Psoas muscle (tissue), 7 donors: ENCODE measurements at regions not wholly inside any gene's neighbourhood (a gene's known extent, or its start where the extent isn't known, plus 50 kb on each side); places are given as distances from the start of the nearest gene placed in this dataset.
"Not testable (repeated sequence)": the region's sequence is repeated elsewhere in the genome, so short reads cannot be mapped to it uniquely, and the experiment has no call there.

Source experiments
- ATAC-seq, 4 donors: fragments of 200-7000 bp; cut with Tn5 transposase; one replicate each; pipeline ENCODE4 v1.9.1; 2020; ENCODE audit warnings: moderate library complexity in 3 of 4, mild to moderate bottlenecking in 2 of 4
- DNase-seq, 2 donors: peaks; one replicate each; pipeline ENCODE4 v3.0.0-alpha.2; 2020
- H3K27ac ChIP-seq: fragments of 200-600 bp; one replicate; pipeline ENCODE4 v1.8.0; 2022
- H3K27me3 ChIP-seq, 3 donors: fragments of 200-600 bp in 1 of 3; one replicate each; pipeline versions ENCODE4 v1.6.1 to v1.8.0; 2013 to 2022; ENCODE audit warnings: low read length in 2 of 3, mild to moderate bottlenecking in 2 of 3, moderate library complexity in 1 of 3; ENCODE audit not compliant: insufficient read depth in 3 of 3
- H3K36me3 ChIP-seq, 2 donors: fragments of 200-600 bp in 1 of 2; one replicate each; pipeline versions ENCODE4 v1.6.1 to v1.8.0; 2013 to 2022; ENCODE audit warnings: low read depth in 1 of 2, mild to moderate bottlenecking in 1 of 2, moderate library complexity in 1 of 2; ENCODE audit not compliant: insufficient read depth in 1 of 2
- H3K4me1 ChIP-seq: fragments of 200-600 bp; one replicate; pipeline ENCODE4 v1.8.0; 2022
- H3K4me3 ChIP-seq: fragments of 200-600 bp; one replicate; pipeline ENCODE4 v1.8.0; 2022; ENCODE audit warnings: mild to moderate bottlenecking
- H3K9me3 ChIP-seq: fragments of 200-600 bp; one replicate; pipeline ENCODE4 v1.8.0; 2022
- WGBS, 3 donors: extraction: QIAGEN DNeasy Blood & Tissue Kit; methylation state at CpG; one replicate each; pipeline versions ENCODE4 v1.1.6 to v1.1.7; 2013; 5-methylcytosine and 5-hydroxymethylcytosine counted together
- intact Hi-C, 2 donors: fragments of 100-400 bp; cut with DNase I; formaldehyde crosslinking; loops; one replicate each; pipeline versions ENCODE4 v1.11.0 to v1.14.2; 2022
- TF ChIP-seq, protein P1 (sequence below): fragments of 200-600 bp; IDR thresholded peaks from one replicate; pipeline ENCODE4 v1.8.0; 2022; ENCODE audit warnings: antibody characterized with exemption
- donor health status: healthy with polysubstance abuse.
- donor health status: DM: no; HTN: no; CAD: no; lungs with moderate emphysema.
- donor health status: Bipolar disorder and iron deficiency.
- donor health status: healthy.
- donor health status: DM: yes; HTN: yes; CAD: no.
- donor health status: DM: no; HTN: no; CAD: no.
- donor health status: DM: yes; HTN: yes; CAD: no.

DNA sequence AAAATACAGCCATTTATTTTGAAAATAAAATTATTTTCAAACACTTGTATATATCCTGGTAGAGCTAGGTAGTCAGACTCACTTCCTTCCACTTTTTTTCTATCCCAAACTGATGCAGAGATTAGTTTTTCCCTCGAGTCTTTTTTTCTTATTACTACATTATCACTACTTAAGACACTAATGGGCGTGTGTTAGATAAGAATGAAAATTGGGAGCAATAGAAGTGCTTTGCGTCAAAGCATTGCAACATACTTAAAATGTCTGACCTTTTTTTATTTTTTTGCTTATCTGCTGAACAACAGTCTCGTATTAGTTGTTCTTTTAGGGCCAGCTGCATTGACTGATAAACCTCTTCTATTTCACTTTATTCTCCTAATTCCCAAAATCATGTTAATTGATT lies 1278.7 kb downstream of the CDH12 start:
- intact Hi-C loops = no loop called here
- Histone ChIP-seq H3K4me3 (no peak overlapping the region), H3K27me3 (no peaks in the 10 kb centered on the region), H3K27ac (no peak overlapping the region), H3K4me1 (no peaks in the 10 kb centered on the region), H3K36me3 (no peaks in the 10 kb centered on the region), H3K9me3 (no peaks in the 10 kb centered on the region)
- no peak for DNase-seq
- ATAC-seq = no peak
- 32 to 44% (median 39%) methylated on average over 4 of the region's 4 CpGs for WGBS, 3 donors
- TF ChIP-seq, protein P1, sequence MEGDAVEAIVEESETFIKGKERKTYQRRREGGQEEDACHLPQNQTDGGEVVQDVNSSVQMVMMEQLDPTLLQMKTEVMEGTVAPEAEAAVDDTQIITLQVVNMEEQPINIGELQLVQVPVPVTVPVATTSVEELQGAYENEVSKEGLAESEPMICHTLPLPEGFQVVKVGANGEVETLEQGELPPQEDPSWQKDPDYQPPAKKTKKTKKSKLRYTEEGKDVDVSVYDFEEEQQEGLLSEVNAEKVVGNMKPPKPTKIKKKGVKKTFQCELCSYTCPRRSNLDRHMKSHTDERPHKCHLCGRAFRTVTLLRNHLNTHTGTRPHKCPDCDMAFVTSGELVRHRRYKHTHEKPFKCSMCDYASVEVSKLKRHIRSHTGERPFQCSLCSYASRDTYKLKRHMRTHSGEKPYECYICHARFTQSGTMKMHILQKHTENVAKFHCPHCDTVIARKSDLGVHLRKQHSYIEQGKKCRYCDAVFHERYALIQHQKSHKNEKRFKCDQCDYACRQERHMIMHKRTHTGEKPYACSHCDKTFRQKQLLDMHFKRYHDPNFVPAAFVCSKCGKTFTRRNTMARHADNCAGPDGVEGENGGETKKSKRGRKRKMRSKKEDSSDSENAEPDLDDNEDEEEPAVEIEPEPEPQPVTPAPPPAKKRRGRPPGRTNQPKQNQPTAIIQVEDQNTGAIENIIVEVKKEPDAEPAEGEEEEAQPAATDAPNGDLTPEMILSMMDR = no peak

GRCh38 chr5:21573416-21574314 lies 1279.5 kb downstream of the CDH12 start:
- Histone ChIP-seq H3K27ac (no peak overlapping the region), H3K4me3 (no peak overlapping the region), H3K36me3 (no peaks in the 10 kb centered on the region), H3K9me3 (no peaks in the 10 kb centered on the region), H3K27me3 (no peaks in the 10 kb centered on the region), H3K4me1 (no peaks in the 10 kb centered on the region)
- no peak for DNase-seq
- no peak for ATAC-seq
- intact Hi-C loops = no loop called here
- TF ChIP-seq, protein P1 = no peak
- 7 to 25% (median 23%) methylated on average over 1 of the region's 1 CpG for WGBS, 3 donors

DNA sequence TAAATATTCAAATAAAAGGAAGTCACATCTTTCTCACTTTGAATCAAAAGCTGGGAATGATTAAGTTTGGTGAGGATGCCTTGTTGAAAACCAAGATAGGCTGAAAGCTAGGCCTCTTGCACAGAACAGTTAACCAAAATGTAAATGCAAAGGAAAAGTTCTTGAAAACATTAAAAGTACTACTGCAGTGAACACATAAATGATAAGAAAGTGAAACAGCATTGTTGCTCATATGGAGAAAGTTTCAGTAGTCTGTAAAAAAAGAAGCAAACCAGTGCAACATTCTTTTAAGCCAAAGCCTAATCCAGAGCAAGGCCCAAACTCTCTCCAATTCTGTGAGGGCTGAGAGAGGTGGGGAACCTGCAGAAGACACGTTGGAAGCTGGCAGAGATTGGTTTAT lies 1281.9 kb downstream of the CDH12 start:
- intact Hi-C loops, H3K27me3 ChIP-seq, ATAC-seq, H3K27ac ChIP-seq, H3K4me3 ChIP-seq, H3K9me3 ChIP-seq, DNase-seq, H3K36me3 ChIP-seq, H3K4me1 ChIP-seq: not testable (repeated sequence)
- 60 to 67% (median 65%) methylated on average over 1 of the region's 1 CpG for WGBS, 3 donors

DNA sequence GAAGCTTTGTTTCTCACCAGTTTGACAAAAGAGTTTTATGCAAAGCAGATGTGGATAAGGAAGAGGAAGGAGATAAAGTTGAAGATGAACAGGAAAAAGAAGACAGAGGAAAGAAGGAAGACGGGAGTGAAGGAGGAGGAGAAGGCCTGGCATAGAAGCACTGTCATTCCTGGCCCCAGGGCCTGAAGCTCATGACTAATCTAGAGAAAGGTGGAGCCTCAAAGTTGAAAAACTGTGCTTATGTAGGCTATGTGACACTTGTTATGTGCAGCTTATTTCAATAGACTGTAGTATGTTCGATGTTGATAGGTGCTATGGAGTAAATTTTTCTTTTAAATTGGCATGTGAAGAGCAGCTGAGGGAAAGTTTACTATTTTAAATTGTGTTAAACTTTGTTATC lies 1294.0 kb downstream of the CDH12 start:
- WGBS, 3 donors = 88 to 94% (median 91%) methylated on average over 2 of the region's 2 CpGs

DNA sequence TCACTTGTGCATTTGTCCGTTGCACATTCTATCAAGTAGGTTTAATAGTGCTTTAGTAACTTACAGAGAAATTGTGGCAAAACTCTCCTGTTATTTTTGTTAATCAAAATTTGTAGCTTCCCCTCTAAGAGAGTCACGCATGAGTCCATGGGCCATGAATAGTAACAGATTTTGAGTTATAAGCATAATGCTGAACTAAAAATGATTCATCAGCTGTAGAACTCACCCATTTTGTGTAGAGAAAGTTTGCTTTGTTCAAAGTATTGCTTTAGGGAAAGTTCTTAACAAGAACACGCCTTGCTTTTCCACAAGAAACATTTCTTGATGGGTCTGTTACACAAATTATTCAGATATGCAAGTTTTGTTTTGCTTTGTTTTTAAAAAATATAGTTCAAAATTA lies 1300.9 kb downstream of the CDH12 start:
- intact Hi-C loops, H3K27ac ChIP-seq, H3K9me3 ChIP-seq, H3K27me3 ChIP-seq, DNase-seq, ATAC-seq, H3K4me3 ChIP-seq, H3K4me1 ChIP-seq, H3K36me3 ChIP-seq: not testable (repeated sequence)
- 86 to 93% (median 90%) methylated on average over 2 of the region's 3 CpGs for WGBS, 3 donors

More for the DNA sequence above, 1294.0 kb downstream of the CDH12 start:
- H3K9me3 ChIP-seq, H3K4me1 ChIP-seq, ATAC-seq, intact Hi-C loops, H3K4me3 ChIP-seq, H3K27me3 ChIP-seq, H3K27ac ChIP-seq, DNase-seq, H3K36me3 ChIP-seq: not testable (repeated sequence)

DNA sequence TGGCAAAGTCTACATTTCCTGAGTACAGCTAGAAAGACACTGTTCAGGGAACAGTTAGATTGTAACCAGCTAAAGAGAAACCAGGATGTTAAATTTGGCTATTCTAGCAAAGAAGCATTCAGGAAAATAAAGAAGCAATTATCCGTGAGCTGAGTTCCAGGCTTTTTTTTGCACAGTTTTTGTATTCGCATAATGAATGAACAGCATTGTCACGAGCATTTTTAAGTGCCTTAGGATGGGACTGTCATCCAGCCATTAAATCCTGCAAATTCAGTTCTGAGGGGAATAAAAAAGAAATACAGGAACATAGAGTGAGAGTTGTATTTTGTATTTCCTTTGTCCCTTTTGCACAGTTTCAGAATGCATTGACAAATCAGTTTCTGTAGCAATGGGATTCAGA lies 1302.2 kb downstream of the CDH12 start:
- H3K36me3 ChIP-seq, DNase-seq, ATAC-seq, H3K4me3 ChIP-seq, H3K27me3 ChIP-seq, H3K27ac ChIP-seq, intact Hi-C loops, H3K4me1 ChIP-seq, H3K9me3 ChIP-seq: not testable (repeated sequence)
- WGBS, 3 donors = 52 to 79% (median 56%) methylated on average over 3 of the region's 3 CpGs

DNA sequence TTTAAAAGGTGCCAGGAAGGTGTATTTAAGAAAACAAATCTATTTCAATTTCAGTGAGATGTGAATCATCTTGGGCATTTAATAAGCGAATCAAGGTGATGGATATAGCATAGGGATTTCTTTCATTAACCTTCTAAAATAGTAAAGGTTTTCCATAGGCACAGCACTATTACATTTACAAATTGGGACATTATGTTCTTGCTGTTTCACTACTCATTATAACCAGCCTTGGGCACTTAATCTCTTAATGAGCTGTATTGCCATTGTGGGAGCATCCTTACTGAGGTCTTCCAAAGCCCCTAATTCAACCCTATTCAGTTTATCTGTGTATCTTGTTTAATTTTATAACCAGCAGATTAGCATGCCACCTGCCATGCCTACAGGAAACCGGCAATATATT lies 1305.5 kb downstream of the CDH12 start:
- ATAC-seq, H3K27me3 ChIP-seq, H3K9me3 ChIP-seq, H3K4me1 ChIP-seq, H3K27ac ChIP-seq, H3K36me3 ChIP-seq, DNase-seq, H3K4me3 ChIP-seq, intact Hi-C loops: not testable (repeated sequence)
- 95 to 96% (median 96%) methylated on average over 2 of the region's 2 CpGs for WGBS, 3 donors

- H3K27me3 ChIP-seq, H3K36me3 ChIP-seq, H3K4me3 ChIP-seq, H3K4me1 ChIP-seq, DNase-seq, H3K27ac ChIP-seq, ATAC-seq, H3K9me3 ChIP-seq, intact Hi-C loops: not testable (repeated sequence)
Measured at GRCh38 chr5:21535114-21535513, 1318.0 kb downstream of the CDH12 start.

DNA sequence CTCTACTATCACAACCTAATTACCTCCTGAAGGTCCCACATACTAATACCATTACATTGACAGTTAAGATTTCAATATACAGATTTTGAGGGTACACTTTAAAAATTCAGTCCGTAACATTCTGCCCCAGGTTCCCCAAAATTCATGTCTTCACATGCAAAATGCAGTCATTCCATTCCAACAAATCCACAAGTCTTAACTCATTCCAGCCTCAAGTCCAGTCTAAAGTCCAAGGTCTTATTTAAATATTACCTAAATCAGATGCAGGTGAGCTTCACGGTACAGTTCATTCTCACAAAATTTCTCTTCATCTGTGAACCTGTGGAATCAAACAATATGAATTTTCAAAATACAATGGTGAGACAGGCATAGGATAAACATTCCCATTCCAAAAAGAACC lies 1332.0 kb downstream of the CDH12 start:
- ATAC-seq, intact Hi-C loops, H3K27me3 ChIP-seq, H3K4me1 ChIP-seq, H3K36me3 ChIP-seq, H3K9me3 ChIP-seq, H3K27ac ChIP-seq, DNase-seq, H3K4me3 ChIP-seq: not testable (repeated sequence)
- 94 to 100% (median 100%) methylated on average over 2 of the region's 2 CpGs for WGBS, 3 donors

DNA sequence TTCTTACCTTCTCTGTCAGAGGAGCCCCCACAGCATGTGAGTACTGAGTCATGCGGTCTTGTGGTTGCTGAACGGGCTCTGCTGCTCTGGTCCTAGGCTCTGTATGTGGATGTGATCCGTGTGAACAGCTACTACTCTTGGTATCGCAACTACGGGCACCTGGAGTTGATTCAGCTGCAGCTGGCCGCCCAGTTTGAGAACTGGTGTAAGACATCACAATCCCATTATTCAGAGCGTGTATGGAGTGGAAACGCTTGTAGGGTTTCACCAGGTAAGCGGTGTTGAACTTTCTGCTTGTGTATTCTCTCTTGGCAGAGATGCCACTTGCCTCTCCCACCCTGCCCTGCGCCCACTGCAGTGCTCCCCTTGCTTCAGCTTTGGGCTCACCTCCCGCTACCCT lies 1356.2 kb downstream of the CDH12 start:
- H3K4me3 ChIP-seq, H3K4me1 ChIP-seq, intact Hi-C loops, H3K27ac ChIP-seq, ATAC-seq, H3K9me3 ChIP-seq, DNase-seq, H3K27me3 ChIP-seq: not testable (repeated sequence)
- H3K36me3 ChIP-seq = peaks cover 0 to 16% of the 10 kb centered on the region in 2 donors
- 96 to 97% (median 97%) methylated on average over 8 to 9 of the region's 11 CpGs for WGBS, 3 donors
